A673 (cell line): ENCODE measurements at regions not wholly inside any gene's neighbourhood (a gene's known extent, or its start where the extent isn't known, plus 50 kb on each side); places are given as distances from the start of the nearest gene placed in this dataset.

Experiments used
- BruUV-seq: library from RNA; stranded (reverse); fragments of 400-500 nt; replicated peaks from 2 replicates; lab custom pipeline; 2021; lab: Mats Ljungman, UMichigan
- CTCF ChIA-PET: fragments of 300-600 bp; sonication (Branson Sonifier 250); formaldehyde crosslinking; loops from one replicate; lab custom pipeline; 2022; ENCODE audit warnings: antibody characterized with exemption; lab: Charles Lee
- POLR2A ChIA-PET: fragments of 300-600 bp; sonication (Branson Sonifier 250); formaldehyde crosslinking; loops from one replicate; lab custom pipeline; 2022; ENCODE audit warnings: antibody characterized with exemption; ENCODE audit not compliant: low non-redundant PET; lab: Charles Lee
- DNase-seq: peaks from one replicate; pipeline ENCODE4 v3.0.0-alpha.2; 2015; ENCODE audit warnings: low spot score
- H3K27ac ChIP-seq: fragments of 200-600 bp; sonication (generic); 2 replicates; pipeline ENCODE4 v1.5.1; 2016; ENCODE audit warnings: mixed run types, low read depth, mild to moderate bottlenecking, mixed read lengths, antibody characterized with exemption, low read length; ENCODE audit not compliant: poor library complexity, severe bottlenecking
- H3K27me3 ChIP-seq: fragments of 200-600 bp; sonication (generic); replicated peaks from 2 replicates; pipeline ENCODE4 v1.6.1; 2017; ENCODE audit warnings: mixed run types, low read depth, mild to moderate bottlenecking, mixed read lengths, antibody characterized with exemption, low read length; ENCODE audit not compliant: insufficient read depth, poor library complexity
- H3K36me3 ChIP-seq: fragments of 200-600 bp; sonication (generic); 2 replicates; pipeline ENCODE4 v1.6.1; 2016; ENCODE audit warnings: mixed run types, mild to moderate bottlenecking, mixed read lengths, antibody characterized with exemption, low read length; ENCODE audit not compliant: insufficient read depth, poor library complexity, severe bottlenecking
- H3K4me1 ChIP-seq: fragments of 200-600 bp; sonication (generic); 2 replicates; pipeline ENCODE4 v1.6.1; 2017; ENCODE audit warnings: mixed run types, mild to moderate bottlenecking, mixed read lengths, antibody characterized with exemption, low read length; ENCODE audit not compliant: insufficient read depth, poor library complexity, severe bottlenecking
- H3K4me3 ChIP-seq: fragments of 200-600 bp; sonication (generic); 2 replicates; pipeline ENCODE4 v1.5.1; 2016; ENCODE audit warnings: low read depth, mixed run types, mild to moderate bottlenecking, mixed read lengths, low read length; ENCODE audit not compliant: poor library complexity, severe bottlenecking
- H3K9me3 ChIP-seq: fragments of 200-600 bp; sonication (generic); 2 replicates; pipeline ENCODE4 v1.6.1; 2016; ENCODE audit warnings: mixed run types, low read depth, mild to moderate bottlenecking, mixed read lengths, antibody characterized with exemption, low read length; ENCODE audit not compliant: poor library complexity, severe bottlenecking
- CTCF ChIP-seq: fragments of 300-800, 200-600 bp; sonication (generic); conservative IDR thresholded peaks from 2 replicates; pipeline ENCODE4 v1.5.1; 2017; ENCODE audit warnings: low read depth, mild to moderate bottlenecking, antibody characterized with exemption, low read length, moderate library complexity, mixed read lengths
- EZH2 ChIP-seq: fragments of 200-600 bp; sonication (generic); IDR thresholded peaks from 2 replicates; pipeline ENCODE4 v1.6.1; 2017; ENCODE audit warnings: borderline replicate concordance, low read depth, mild to moderate bottlenecking, mixed read lengths, antibody characterized with exemption, low read length; ENCODE audit not compliant: poor library complexity, severe bottlenecking
- intact Hi-C: fragments of 100-400 bp; cut with micrococcal nuclease; formaldehyde crosslinking; loops from one replicate; pipeline ENCODE4 v1.10.0; 2022; ENCODE audit not compliant: unreplicated experiment

DNA sequence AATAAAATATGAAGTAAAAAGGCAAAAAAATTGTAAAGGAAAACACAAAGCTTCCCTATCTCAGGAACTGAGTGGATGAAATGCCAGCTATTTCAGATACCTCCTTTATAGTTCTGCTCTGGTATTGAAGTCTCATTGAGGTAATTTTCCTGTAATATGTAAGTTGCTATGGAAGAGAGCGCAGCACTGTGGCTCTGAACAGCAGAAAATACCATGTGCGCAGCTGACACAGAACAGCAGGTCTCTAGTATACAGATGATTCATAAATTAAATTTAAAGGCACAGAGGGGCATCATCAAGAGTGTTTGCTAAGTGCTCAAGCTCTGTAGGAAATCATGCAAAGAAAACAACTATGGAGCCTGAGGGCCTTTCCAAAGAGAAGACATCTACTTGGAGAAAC is 315.3 kb upstream of the CDH7 start:
- no peaks in the 10 kb centered on the region for H3K36me3 ChIP-seq
- no peaks in the 10 kb centered on the region for H3K27me3 ChIP-seq
- H3K4me3 ChIP-seq, result no peak overlapping the region
- DNase-seq, result no peak
- ChIA-PET CTCF (no interaction called here), POLR2A (no interaction called here)
- H3K4me1 ChIP-seq, result no peaks in the 10 kb centered on the region
- BruUV-seq, result no TSS peak
- no peaks in the 10 kb centered on the region for H3K9me3 ChIP-seq
- H3K27ac ChIP-seq, result no peak overlapping the region
- intact Hi-C loops, result no loop called here
- TF ChIP-seq EZH2, result no peak
- TF ChIP-seq CTCF, result no peak

GRCh38 chr18:65429601-65430000 is 321.2 kb upstream of the CDH7 start:
- H3K27ac ChIP-seq, result no peak overlapping the region
- POLR2A ChIA-PET, result no interaction called here
- no peak overlapping the region for H3K4me3 ChIP-seq
- H3K9me3 ChIP-seq, result no peaks in the 10 kb centered on the region
- intact Hi-C loops, result no loop called here
- CTCF ChIA-PET, result no interaction called here
- no peaks in the 10 kb centered on the region for H3K27me3 ChIP-seq
- no TSS peak for BruUV-seq
- no peaks in the 10 kb centered on the region for H3K4me1 ChIP-seq
- DNase-seq, result no peak
- H3K36me3 ChIP-seq, result no peaks in the 10 kb centered on the region
- TF ChIP-seq EZH2 (no peak), CTCF (no peak)

DNA sequence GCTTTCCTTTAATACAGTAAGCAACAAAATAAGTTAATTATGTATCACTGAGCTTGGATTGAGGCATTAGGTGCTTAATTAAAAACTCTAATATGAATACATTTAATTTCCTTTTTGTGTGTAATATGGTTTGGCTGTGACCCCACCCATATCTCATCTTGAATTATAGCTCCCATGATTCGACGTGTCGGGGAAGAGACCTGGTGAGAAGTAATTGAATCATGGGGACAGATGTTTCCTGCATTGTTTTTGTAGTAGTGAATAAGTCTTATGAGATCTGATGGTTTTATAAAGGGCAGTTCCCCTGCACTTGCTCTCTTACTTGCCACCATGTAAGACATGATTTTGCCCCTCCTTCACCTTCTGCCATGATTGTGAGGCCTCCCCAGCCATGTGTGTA is 325.4 kb upstream of the CDH7 start:
- ChIA-PET CTCF (no interaction called here), POLR2A (interaction anchor here (0.7 kb wide), 1 partner anchor 195 kb away, joined by 3 read pairs; no protein-coding TSS in a partner anchor)
- Histone ChIP-seq H3K9me3 (no peaks in the 10 kb centered on the region), H3K4me1 (no peaks in the 10 kb centered on the region), H3K27ac (no peak overlapping the region), H3K36me3 (no peaks in the 10 kb centered on the region), H3K4me3 (no peak overlapping the region), H3K27me3 (no peaks in the 10 kb centered on the region)
- BruUV-seq, result no TSS peak
- TF ChIP-seq CTCF, result no peak
- TF ChIP-seq EZH2, result no peak
- no peak for DNase-seq
- intact Hi-C loops, result no loop called here
